Right atrium auricular region (tissue), 2 donors: ENCODE measurements at regions not wholly inside any gene's neighbourhood (a gene's known extent, or its start where the extent isn't known, plus 50 kb on each side); places are given as distances from the start of the nearest gene placed in this dataset.

Experiments used
- DNase-seq: peaks from one replicate; pipeline ENCODE4 v3.0.0-alpha.2; 2019; ENCODE audit warnings: low spot score
- H3K27ac ChIP-seq, 2 donors: fragments of 200-600 bp; sonication (generic); 1 replicate in 1 of 2; 2 replicates in 1 of 2; pipeline ENCODE4 v1.5.1; 2016 to 2019
- H3K27me3 ChIP-seq, 2 donors: fragments of 200-600 bp; sonication (generic); one replicate each; pipeline versions ENCODE4 v1.5.1 to v1.6.0; 2017 to 2019
- H3K36me3 ChIP-seq: fragments of 200-600 bp; sonication (generic); one replicate; pipeline ENCODE4 v1.5.1; 2016
- H3K4me1 ChIP-seq, 2 donors: fragments of 200-600 bp; sonication (generic); one replicate each; pipeline versions ENCODE4 v1.5.1 to v1.6.0; 2017 to 2019
- H3K4me3 ChIP-seq, 2 donors: fragments of 200-600 bp; sonication (generic); 1 replicate in 1 of 2; 2 replicates in 1 of 2; pipeline ENCODE4 v1.5.1; 2017 to 2019; ENCODE audit warnings: mild to moderate bottlenecking in 1 of 2, moderate library complexity in 1 of 2
- H3K9me3 ChIP-seq, 2 donors: fragments of 200-600 bp; sonication (generic); one replicate each; pipeline ENCODE4 v1.5.1; 2019
- TF ChIP-seq, protein P1 (sequence below), 2 donors: fragments of 200-600 bp; sonication (generic); IDR thresholded peaks; one replicate each; pipeline ENCODE4 v1.5.1; 2019; ENCODE audit warnings: antibody characterized with exemption in 2 of 2

DNA sequence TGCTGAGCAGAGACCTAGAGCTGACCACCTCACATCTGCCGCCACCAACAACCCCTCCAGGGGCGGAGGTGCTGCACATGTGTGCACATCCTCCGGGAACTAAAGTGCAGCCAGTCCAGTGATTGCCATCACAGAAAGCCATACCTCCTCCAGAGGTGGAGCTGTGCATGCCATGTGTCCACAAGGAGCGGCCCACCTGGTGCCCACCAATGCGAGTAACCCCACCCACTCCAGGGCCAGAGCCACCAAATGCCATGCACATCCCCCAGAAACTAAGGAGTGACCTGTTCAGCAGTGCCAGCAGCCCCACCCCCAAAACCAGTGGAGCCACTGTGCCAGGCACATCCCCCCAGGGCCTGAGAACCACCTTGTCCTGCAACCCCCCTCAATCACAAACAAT, 557.9 kb downstream of the UQCRFS1 start:
- DNase-seq: no peak
- H3K27me3 ChIP-seq: no peaks in the 10 kb centered on the region
- H3K4me1 ChIP-seq: no peaks in the 10 kb centered on the region
- no peaks in the 10 kb centered on the region for H3K36me3 ChIP-seq
- peaks cover 0 to 28% of the 10 kb centered on the region in 2 donors for H3K9me3 ChIP-seq
- H3K27ac ChIP-seq: no peak overlapping the region
- TF ChIP-seq, protein P1, sequence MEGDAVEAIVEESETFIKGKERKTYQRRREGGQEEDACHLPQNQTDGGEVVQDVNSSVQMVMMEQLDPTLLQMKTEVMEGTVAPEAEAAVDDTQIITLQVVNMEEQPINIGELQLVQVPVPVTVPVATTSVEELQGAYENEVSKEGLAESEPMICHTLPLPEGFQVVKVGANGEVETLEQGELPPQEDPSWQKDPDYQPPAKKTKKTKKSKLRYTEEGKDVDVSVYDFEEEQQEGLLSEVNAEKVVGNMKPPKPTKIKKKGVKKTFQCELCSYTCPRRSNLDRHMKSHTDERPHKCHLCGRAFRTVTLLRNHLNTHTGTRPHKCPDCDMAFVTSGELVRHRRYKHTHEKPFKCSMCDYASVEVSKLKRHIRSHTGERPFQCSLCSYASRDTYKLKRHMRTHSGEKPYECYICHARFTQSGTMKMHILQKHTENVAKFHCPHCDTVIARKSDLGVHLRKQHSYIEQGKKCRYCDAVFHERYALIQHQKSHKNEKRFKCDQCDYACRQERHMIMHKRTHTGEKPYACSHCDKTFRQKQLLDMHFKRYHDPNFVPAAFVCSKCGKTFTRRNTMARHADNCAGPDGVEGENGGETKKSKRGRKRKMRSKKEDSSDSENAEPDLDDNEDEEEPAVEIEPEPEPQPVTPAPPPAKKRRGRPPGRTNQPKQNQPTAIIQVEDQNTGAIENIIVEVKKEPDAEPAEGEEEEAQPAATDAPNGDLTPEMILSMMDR (IDR thresholded peaks at IDR 0.05): no peak
- no peak overlapping the region for H3K4me3 ChIP-seq

DNA sequence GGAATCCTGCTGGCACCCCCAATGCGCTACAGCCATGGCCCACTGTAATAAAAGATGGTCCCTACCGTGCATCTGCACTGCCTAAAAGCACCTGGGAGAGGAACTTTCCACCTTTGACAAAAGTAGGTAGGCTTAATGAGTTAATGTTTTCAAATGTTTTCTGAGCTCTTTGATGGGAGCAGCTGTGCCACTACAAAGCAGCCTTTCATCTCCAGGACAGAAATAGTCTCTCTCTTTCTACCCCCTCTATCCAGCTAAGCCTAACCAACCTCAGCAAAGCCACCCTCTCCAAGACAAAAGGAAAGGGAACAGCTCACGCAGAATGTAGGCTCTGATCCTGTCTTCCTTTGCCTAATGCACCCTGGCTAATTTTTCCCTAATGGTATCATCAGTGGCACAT, 560.2 kb downstream of the UQCRFS1 start:
- peaks cover 0 to 15% of the 10 kb centered on the region in 2 donors for H3K9me3 ChIP-seq
- H3K36me3 ChIP-seq: no peaks in the 10 kb centered on the region
- H3K4me3 ChIP-seq: no peak overlapping the region
- TF ChIP-seq, protein P1 (IDR thresholded peaks at IDR 0.05): no peak
- DNase-seq: no peak
- no peak overlapping the region for H3K27ac ChIP-seq
- no peaks in the 10 kb centered on the region for H3K4me1 ChIP-seq
- H3K27me3 ChIP-seq: no peaks in the 10 kb centered on the region

DNA sequence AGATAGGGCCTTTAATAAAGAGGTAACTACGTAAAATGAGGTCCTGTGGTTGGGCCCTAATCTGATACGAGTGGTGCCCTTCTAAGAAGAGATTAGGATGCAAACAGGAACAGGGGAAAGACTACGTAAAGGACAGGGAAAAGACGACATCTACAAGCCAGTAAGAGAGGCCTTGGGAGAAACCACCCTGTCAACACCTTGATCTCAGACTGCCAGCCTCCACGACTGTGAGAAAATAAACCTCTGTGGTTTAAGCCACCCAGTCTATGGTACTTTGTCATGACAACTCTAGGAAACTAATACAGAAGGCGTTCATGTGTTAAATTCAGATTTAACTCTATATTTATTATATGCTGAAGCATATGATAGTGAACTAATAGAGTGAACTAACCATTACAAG, 566.3 kb downstream of the UQCRFS1 start:
- no peaks in the 10 kb centered on the region for H3K4me1 ChIP-seq
- no peaks in the 10 kb centered on the region for H3K36me3 ChIP-seq
- no peak overlapping the region for H3K27ac ChIP-seq
- no peaks in the 10 kb centered on the region for H3K9me3 ChIP-seq
- no peak for DNase-seq
- no peaks in the 10 kb centered on the region for H3K27me3 ChIP-seq
- no peak overlapping the region for H3K4me3 ChIP-seq
- TF ChIP-seq, protein P1 (IDR thresholded peaks at IDR 0.05): no peak

DNA sequence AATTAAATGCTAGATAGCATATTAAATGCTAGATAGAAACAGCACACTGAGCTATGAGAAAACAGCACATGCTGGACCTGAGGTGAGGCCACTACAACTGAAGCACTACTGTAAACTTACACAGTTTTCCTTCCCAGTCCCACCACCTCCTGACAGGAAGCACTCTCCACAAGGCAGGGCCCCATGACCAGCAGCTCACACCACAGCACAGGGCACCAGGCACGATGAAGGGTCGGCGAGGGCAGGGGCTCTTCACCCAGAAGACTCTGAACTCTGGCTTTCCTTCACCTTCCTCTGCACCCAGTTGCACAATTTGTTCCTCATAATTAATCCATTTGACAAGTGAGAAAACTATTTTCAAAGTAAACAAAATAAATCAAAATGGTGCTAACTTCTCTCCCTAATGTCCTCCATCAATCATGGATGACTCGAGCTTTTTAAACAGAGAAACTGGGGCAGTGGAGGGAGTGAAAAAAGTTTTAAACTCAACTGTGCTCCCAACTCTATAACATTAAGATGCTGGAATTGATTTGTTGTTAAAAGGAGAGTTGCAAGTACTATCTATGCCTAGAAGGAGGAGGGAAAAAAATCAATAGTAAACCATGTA, 568.7 kb downstream of the UQCRFS1 start:
- H3K9me3 ChIP-seq: no peaks in the 10 kb centered on the region

DNA sequence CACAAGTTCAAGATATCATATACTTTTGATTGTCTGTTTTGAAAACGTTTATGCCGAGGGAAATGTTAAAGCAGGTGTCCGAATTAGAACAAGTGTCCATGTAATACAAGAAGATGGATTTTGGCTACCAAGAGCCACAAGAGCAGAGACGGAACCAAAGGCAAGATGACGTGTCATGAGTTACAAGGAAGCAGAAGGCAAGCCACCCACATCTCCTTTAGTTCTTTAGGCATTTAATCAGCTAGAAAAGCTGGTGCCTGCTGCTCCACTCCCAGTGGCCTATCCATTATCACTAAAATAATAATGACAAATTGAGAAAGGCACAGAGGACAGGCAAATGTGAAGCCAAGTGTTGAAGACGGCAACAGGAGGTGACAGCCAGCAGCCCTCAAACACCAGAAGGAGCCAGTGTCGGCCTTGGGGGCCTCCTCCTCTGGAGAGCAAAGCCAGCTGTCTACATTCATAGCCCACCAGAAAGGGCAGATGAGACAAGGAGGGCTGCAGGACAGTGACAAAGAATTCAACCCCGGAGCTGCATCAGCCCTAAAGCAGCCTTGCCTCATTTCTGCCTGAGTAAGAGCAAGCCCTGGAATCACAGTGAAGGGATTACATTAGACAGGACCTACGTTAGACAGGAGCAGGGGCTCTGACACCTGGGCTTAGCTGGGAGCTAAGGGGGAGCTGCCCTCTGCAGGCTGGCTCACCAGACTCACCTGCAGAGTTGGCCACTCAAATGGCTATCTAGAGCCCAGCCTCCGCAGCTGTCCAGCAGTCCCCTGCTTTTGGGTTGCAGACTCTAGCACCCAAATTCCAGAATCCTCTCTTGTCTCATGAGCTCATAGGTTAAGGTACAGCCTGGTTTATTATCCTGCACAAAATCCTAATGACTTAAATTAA, 569.9 kb downstream of the UQCRFS1 start:
- no peaks in the 10 kb centered on the region for H3K27me3 ChIP-seq
- no peak overlapping the region for H3K27ac ChIP-seq
- H3K4me3 ChIP-seq: no peak overlapping the region
- no peak for DNase-seq
- no peaks in the 10 kb centered on the region for H3K4me1 ChIP-seq
- H3K9me3 ChIP-seq: no peaks in the 10 kb centered on the region
- no peaks in the 10 kb centered on the region for H3K36me3 ChIP-seq
- TF ChIP-seq, protein P1 (IDR thresholded peaks at IDR 0.05): no peak

More for the DNA sequence above, 568.7 kb downstream of the UQCRFS1 start:
- Histone ChIP-seq H3K4me1 (no peaks in the 10 kb centered on the region), H3K4me3 (no peak overlapping the region), H3K27ac (no peak overlapping the region), H3K36me3 (no peaks in the 10 kb centered on the region), H3K27me3 (no peaks in the 10 kb centered on the region)
- TF ChIP-seq, protein P1 (IDR thresholded peaks at IDR 0.05): no peak
- no peak for DNase-seq
